Right lobe of liver (tissue), 4 donors: ENCODE measurements at regions not wholly inside any gene's neighbourhood (a gene's known extent, or its start where the extent isn't known, plus 50 kb on each side); places are given as distances from the start of the nearest gene placed in this dataset.

Experiments used
- CTCF ChIP-seq, 4 donors: fragments of 200-600 bp in 3 of 4; fragments of 450-650 bp in 1 of 4; IDR thresholded peaks; one replicate each; pipeline versions ENCODE4 v1.5.1 to v1.8.0; 2016 to 2022; ENCODE audit warnings: antibody characterized with exemption in 4 of 4, mild to moderate bottlenecking in 2 of 4
- POLR2A ChIP-seq: fragments of 450-650 bp; IDR thresholded peaks from one replicate; pipeline ENCODE4 v1.6.1; 2017; ENCODE audit warnings: antibody characterized with exemption, mild to moderate bottlenecking
- donor health status: DM: no; HTN: no; CAD: no.
- donor health status: DM: no; HTN: no; CAD: no.
- donor health status: DM: no; HTN: yes; CAD: no.

- TF ChIP-seq POLR2A: no peak
- no peak for TF ChIP-seq CTCF (IDR thresholded peaks at IDR 0.05)
These were observed 1713.5 kb upstream of the SLC39A10 start for GRCh38 chr2:193943406-193943960.
